ENCODE measurements at regions not wholly inside any gene's neighbourhood (a gene's known extent, or its start where the extent isn't known, plus 50 kb on each side); places are given as distances from the start of the nearest gene placed in this dataset.

DNA sequence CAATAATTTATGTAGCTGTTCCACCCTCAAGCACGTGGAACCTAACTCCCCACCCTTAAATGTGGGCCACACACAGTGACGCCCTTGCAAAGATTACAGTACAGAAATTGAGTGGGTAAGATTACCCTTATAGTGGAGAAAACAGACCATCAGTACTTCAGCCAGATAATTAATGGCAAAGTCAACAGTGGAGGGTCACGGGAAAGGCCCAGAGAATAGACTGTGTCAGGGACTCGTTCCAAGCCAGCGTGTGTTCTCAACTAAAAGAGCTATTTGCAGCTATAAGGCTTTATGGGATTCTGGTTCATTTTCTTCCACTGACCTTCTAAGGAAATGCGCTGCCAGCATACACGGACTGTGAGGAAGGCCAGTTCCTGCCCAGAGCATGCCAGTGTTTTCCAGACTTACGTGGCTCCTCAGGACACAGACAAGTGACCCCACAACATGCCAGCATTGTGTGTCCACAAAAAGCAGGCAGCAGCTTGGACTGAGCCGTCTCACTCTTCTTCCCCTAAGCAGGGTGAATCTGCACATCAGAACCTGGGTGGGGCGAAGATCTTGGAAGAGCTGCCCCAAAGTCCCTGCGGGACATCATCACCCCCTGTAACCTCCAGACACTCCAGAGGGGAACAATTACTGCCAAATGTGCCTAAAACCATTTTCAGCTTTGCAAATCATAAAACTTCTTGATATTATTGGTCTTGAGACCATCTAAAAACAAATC lies 428.5 kb downstream of the OCA2 start:
- no peak for DNase-seq

- DNase-seq = no peak
Observed at GRCh38 chr15:27669641-27670040, 429.5 kb downstream of the OCA2 start.

GRCh38 chr15:27668471-27669220 lies 430.5 kb downstream of the OCA2 start:
- no peak for DNase-seq

DNA sequence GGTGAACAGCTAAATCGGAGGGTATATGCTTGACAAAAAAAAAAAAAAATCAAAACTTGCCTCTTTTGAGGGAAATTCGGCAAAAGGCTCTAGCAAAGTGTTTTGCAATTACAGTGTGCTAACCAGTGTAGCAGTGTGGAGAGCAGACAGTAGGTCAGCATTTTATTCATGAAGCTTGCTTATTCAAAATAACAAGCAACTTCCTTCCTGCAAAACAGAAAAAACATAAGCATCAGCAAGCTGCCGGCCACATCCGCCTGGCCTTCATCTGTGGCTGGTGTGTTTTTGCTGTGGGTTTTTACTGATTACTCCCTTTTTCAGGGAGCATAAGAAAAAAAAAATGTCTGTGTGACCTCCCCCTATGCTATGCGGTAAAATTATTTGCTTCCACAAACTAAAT lies 434.1 kb downstream of the OCA2 start:
- DNase-seq = no peak

DNA sequence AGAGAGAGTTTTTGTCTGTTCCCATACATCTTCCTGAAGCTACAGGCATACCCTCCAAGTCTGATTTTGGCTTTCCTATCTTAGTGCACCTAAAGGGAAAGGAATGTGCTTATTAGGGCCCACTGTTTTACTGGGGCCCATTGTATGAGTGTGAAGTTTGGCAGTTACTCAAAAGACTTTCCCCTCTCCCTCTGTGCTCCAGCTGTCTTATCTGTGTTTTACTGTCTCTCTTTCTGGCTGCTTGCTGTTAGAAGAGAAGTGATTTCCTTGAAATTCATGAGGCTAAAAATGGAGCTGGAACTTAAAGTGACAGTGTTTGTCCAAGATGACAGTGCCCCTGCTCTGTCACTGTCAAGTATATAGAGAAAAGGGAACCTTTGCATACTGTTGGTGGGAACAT lies 436.2 kb downstream of the OCA2 start:
- no peak for DNase-seq

DNA sequence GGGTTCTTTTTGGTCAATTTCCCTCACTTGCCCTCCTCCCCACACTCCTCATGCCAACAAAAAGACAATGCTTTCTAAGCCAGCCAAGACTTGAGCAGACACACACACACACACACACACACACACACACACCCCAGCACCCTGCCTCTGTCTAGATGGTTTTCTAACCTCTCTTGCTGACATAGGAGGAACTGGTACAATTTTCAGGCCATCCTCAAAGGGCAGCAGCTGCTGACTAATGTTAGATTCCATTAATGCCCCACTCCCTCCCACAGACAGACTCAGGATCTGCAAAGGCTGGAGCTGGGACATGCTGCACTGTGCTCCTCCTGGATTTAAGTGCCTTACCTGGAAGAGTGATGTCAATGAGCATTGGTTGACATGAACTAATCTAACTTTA lies 438.4 kb downstream of the OCA2 start:
- DNase-seq = no peak

DNA sequence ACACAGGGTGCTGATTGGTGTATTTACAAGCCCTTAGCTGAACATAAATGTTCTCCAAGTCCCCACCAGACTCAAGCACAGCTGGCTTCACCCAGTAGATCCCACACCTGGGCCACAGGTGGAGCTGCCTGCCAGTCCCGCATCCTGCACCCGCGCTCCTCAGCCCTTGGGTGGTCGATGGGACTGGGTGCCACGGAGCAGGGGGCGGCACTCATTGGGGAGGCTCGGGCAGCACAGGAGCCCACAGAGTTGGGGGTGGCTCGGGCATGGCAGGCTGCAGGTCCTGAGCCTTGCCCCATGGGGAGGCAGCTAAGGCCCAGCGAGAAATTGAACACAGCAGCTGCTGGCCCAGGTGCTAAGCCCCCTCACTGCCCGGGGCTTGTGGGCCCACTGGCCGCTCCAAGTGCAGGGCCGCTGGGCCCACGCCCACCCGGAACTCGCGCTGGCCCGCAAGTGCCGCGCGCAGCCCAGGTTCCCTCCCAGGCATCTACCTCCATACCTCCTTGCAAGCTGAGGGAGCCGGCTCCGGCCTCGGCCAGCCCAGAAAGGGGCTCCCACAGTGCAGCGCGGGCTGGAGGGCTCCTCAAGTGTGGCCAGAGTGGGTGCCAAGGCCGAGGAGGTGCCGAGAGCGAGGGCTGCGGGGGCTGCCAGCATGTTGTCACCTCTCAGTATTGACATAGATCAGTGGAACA lies 442.7 kb downstream of the OCA2 start:
- DNase-seq = no peak

GRCh38 chr15:27655056-27655455 lies 444.1 kb downstream of the OCA2 start:
- DNase-seq = no peak

DNA sequence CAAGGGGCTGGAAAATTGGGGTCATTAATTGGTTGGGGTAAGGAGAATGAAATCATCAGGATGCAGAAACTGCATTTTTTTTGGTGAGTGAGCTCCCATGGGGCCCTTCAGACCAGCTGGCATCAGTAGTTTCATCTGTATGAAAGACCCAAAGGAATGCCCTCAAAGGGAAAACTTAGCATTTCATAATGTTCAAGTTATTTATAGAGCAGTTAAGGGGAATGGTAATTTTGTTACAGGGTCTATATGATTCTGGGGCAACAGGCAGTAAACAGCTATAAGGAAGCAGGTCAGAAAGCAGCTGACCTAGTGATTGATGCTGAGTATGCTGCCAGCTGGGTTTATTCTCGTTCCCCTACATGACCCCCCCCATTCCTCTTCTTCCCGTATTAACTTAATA lies 448.9 kb downstream of the OCA2 start:
- no peak for DNase-seq

GRCh38 chr15:27648359-27648758 lies 450.8 kb downstream of the OCA2 start:
- DNase-seq = no peak

DNA sequence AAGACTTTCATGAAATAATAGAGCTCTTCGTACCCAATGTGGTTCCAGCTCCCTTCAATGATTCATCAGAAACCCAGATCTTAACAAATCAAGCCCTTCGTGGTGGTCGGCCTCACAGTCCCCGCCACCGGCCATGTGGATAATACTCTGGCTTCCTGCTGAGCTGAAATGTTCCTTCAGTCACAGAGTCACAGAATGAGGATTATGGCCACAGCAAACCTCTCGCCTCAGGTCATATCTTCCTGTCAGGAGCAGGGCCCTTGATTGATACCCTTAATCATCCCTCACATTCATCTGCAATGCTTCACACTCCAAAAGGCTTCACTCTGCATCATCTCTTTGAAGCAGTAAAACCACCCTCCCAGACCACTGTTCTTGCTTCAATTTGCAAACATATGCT lies 452.6 kb downstream of the OCA2 start:
- DNase-seq = no peak

GRCh38 chr15:27645672-27646071 lies 453.4 kb downstream of the OCA2 start:
- no peak for DNase-seq

DNA sequence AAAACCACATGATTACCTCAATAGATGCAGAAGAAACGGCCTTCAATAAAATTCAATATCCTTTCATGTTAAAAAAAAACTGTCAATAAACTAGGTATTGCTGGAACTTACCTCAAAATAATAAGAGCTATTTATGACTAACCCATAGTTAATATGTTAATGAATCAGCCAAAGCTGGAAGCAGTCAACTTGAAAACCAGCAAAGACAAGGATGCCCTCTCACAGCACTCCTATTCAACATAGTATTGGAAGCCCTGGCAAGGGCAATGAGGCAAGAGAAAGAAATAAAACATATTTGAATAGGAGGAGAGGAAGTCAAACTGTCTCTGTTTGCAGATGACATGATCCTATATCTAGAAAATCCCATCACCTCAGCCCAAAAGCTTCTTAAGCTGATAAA lies 456.1 kb downstream of the OCA2 start:
- DNase-seq = no peak

- no peak for DNase-seq
Observed at GRCh38 chr15:27639595-27639994, 459.5 kb downstream of the OCA2 start.

GRCh38 chr15:27638958-27639357 lies 460.2 kb downstream of the OCA2 start:
- no peak for DNase-seq

DNA sequence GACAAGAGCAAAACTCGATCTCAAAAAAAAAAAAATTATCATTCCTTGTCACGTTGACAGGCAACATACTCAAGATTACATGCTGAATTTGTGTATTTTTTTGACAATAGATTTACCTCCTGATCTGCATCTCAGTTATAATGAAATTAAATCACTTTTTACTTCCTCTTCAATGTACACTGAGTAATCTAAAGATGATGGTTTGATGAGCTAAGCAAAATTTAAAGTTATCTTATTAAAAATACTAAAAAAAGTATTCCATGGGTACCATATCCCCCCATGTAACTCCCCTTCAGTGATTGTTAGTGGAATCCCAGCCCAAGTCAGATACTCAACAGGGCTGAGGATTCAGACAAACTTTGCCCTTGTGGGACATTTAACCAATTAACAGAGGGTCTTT lies 463.2 kb downstream of the OCA2 start:
- DNase-seq = no peak

DNA sequence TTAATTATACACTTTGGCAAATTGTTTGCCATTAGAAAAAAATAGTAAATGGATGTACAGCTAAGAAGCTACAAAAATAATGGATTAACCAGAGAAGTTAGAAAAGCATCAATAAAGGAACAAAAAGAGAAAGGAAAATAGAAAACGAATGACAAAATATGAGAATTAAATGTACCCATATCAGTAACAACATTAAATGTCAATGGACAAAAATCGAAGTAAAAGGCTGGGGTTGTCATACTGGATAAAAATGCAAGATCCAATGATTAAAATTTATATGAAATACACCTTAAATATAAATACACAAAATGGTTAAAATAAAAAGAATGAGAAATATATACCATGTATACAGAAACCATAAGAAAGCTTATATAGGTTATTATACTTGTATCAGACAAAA lies 470.6 kb downstream of the OCA2 start:
- DNase-seq = no peak

DNA sequence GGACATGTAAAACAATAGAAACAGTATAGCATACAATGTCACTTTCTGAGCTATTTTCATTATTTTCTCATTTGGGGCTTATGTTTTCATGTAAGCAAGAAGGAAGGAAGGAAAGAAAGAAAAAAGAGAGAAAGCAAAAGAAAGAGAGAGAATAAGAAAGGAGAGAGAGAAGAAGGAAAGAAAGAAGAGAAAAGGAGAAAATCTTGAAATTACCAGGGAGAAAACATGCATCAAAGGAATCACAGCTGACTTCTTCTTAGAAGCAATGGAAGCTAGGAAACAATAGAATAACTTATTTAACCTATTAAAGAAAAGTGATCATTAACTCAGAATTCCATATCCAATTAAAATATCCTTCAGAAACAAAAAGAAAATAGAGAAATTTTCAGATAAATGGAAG lies 471.5 kb downstream of the OCA2 start:
- DNase-seq = no peak

DNA sequence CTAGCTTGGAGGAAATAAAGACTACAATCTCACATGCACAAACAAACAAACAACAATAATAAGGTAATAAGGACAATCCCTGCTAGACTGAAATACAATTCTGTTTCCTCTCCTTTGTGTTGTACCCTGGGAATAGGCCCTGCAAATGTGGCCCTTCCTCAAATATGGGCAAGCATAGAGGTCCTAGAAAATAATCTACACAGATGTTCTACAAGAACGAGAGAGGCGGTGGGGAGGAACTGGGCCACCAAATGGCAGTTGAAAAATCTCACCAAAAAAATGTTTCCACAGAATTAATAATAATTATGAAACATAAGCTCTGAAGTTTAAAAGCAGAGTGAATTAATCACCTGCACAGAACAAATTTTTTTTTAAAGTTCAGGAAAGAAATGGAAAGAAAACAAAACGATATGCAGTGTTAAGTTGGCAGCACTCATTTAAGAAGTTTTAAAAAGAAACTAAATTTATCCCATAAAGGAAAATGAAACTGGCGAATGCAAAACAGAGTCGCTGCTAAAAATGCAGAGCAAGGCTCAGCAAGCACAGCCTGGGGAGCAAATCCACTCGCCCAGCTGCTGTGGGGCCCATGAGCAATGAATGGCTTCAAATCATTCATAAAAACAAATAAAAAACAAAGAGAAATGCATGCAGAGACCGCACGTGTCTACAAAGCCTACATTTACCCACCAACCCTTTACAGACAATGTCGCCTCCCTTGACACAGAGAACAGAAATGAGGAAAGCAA lies 475.4 kb downstream of the OCA2 start:
- no peak for DNase-seq

- no peak for DNase-seq
Observed at GRCh38 chr15:27623149-27623548, 476.0 kb downstream of the OCA2 start.

- DNase-seq = no peak
Observed at GRCh38 chr15:27622371-27622770, 476.7 kb downstream of the OCA2 start.

DNA sequence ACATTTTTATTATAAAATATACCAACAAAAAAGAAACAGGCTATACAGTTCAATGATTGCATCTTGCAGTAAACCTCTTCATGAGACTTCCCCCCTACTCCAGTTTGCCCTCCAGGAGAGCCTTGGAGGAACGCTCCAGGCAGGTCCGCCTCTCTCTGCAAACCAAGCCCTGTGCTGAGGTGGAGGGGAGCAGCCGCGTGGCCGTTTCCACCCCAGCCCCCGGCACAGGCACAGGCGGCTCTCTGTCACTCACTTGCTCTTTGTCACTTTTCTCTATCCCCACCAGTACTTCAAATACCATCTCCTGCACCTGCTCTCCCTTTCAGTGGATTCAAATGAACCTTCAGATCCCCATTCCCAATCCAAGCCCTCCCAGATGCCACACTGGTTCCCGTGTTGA lies 479.9 kb downstream of the OCA2 start:
- no peak for DNase-seq

- DNase-seq = no peak
Observed at GRCh38 chr15:27617013-27617412, 482.1 kb downstream of the OCA2 start.
